ENCODE measurements at regions not wholly inside any gene's neighbourhood (a gene's known extent, or its start where the extent isn't known, plus 50 kb on each side); places are given as distances from the start of the nearest gene placed in this dataset.
A peak's percentile ranks its signal among the peaks of the same experiment; 100 is the strongest.
"Not testable (repeated sequence)": the region's sequence is repeated elsewhere in the genome, so short reads cannot be mapped to it uniquely, and the experiment has no call there.

GRCh38 chrX:2640436-2641150 lies 50.5 kb upstream of the CD99 start:
- DNase-seq = no peak

DNA sequence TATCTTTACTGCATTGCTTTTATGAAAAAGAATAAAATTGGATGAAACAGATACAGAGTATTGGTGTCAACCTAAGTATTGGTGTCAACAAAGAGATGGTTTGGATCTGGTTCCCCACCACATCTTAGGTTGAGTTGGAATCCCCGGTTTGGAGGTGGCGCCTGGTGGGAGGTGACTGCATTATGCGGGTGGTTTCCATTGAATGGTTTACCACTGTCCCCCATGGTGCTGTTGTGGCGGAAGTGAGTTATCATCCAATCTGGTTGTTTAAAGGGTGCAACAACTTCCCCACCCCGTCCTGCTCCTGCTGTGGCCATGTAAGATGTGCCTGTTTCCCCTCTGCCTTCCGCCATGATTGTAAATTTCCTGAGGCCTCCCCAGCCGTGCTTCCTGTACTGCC lies 52.8 kb upstream of the CD99 start:
- DNase-seq = no peak

- no peak for DNase-seq
These were observed 55.8 kb upstream of the CD99 start for GRCh38 chrX:2635342-2635741.

DNA sequence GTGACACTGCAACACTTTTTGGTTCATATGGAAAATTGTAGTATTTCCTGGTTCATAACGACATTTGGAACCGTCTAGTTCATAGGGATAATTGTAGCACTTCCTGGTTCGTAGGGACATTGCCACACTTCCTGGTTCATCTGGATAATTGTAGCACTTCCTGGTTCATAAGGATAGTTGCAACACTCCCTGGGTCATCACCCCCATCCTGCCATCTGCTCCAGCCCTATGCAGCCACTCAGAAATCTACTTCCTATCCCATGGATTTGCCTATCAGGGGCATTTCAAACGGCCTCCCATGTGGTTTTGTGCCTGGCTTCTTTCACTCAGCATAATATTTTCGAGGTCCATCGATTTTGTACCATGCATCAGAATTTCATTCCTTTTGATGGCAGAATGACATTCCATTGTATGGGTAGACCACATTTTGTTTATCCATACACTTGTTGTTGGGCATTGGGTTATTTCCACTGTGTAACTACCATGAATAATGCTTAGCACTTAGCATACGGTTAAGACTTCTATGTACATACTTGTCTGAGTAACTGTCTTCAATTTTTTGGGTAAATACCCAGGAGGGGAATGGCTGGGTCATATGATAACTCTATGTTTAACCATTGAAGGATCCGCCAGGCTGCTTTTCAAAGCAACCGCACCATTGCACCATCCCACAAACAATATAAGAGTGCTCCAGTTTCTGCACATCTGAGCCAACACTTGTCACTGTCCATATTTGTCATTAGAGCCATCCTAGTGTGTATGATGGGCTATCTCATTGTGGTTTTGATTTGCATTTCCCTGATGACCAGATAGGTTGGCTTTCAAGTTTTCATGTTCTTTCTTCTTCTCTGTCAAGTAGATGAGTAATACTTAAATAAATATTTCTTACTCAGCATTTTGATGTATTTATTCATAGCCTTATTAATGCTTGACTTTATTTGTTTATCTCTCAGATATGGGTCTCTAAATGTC lies 58.3 kb upstream of the CD99 start:
- DNase-seq = no peak

GRCh38 chrX:2631743-2632532 lies 59.2 kb upstream of the CD99 start:
- DNase-seq = no peak

GRCh38 chrX:2630935-2631742 lies 60.0 kb upstream of the CD99 start:
- DNase-seq = not testable (repeated sequence)

GRCh38 chrX:2630008-2630934 lies 60.8 kb upstream of the CD99 start:
- DNase-seq = peak; percentile 43

DNA sequence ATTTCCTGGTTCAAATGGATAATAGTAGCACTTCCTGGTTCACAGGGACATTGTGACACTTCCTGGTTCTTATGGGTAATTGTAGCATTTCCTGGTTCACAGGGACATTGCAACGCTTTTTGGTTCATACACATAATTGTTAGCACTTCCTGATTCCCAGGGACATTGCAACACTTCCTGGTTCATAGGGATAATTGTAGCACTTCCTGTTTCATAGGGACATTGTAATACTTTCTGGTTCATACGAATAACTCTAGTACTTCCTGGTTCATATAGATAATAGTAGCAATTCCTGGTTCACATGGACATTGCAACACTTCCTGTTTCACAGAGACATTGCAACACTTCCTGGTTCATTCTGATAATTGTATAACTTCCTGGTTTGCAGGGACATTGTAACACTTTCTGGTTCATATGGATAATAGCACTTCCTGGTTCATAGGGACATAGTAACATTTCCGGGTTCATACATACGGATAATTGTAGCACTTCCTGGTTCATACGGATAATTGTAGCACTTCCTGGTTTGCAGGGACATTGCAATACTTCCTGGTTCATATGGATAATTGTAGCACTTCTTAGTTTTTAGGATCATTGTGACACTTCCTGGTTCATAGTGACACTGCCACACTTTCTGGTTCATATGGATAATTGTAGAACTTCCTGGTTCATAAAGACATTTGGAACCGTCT lies 61.6 kb upstream of the CD99 start:
- DNase-seq = no peak

GRCh38 chrX:2628751-2629315 lies 62.3 kb upstream of the CD99 start:
- DNase-seq = no peak

DNA sequence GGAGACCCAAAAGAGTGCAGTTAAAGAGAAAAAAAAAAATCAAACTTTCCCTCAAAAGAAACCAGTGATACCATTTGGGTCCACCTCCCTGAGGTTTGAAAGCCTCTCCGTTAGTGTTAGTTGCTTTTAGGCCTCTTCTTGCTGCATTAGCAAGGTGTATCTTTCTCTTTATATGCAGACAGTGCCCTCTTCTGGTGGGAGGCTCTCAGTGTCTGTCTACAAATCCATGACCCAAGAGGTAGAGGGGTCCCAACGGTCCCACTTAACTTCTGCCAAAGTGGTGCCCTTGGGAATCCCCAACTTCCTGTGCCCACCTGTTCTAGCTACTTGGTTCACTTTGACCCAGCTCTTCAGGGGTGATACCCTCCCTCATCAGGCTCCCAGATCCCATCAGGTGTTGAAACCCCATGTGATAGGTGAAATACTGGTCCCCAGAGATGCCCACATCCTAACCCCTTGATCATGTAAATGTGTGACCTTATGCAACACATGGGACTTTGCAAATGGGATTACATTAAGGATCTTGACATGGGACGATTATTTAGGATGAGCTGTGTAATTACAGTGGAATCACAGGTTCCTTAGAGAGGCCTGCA lies 63.7 kb upstream of the CD99 start:
- DNase-seq = peak; percentile 31

DNA sequence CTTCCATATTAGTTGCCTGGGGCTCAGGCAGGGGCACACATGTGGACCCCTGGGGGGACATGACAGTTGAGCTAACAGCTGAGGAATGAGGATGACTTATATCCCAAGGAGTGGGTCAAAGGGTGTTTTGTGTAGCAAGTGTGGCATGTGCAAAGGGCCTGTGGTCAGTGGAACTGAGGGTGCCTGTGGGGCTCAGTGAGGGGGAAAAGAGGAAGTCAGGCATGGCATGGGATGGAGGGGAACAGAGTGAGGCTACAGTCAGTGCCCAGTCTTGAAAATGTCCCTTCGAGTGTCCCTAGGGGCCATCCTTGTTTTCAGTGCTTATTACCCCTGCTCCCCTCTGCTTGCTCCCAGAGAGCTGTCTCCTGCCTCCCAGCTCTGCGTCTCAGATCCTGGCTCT lies 64.3 kb upstream of the CD99 start:
- no peak for DNase-seq

DNA sequence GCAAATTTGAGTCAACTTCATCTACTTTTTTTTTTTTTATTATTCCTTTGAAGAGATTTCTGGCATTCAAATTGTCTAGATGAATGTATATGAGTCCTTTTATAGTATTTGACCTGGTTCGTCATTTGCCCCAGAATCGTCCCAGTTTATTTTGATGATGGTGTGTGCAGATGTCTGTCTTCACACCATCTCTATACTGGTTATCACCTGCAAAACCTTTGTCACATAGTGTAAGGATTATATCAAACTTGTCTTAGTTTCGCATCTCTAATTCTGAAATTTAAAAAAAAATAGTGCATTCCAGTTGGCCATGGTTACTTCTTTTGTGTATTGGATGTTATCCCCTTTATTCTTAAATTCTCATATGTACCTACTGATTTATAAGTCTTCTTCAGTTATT lies 70.5 kb upstream of the CD99 start:
- no peak for DNase-seq

DNA sequence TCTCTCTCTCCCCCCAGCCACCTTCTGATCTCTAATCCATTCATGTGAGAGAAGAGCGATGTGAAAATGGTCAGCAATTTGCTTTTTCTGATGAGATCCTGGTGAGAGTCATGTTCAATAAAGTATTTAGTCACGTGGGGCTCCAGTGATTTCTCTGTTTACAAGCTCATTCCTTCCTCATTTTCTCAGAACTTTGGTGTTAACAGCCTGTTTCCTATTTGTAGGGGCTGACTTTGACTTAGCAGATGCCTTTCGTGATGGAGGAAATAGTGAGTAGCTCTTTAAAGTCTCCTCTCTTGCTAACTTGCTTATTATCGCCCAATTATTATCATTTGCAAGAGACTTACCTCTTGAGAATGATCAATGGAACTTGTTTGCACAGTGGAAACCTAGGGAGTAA lies 72.6 kb upstream of the CD99 start:
- DNase-seq = no peak

DNA sequence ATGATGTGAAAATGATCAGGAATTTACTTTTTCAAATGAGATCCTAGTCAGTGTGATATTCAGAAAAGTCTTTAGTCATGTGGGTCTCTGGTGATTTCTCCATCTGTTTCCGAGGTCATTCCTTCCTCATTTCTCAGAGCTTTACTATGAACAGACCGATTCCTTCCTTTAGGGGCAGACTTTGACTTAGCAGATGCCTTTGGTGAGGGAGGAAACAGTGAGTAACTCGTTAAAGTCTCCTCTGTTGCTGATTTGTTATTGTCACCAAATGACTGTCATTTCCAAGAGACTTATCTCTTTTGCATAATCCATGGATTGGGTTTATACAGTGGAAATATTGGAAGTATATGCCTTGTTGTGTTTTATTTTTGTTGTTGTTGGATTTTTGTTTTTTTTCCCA lies 76.2 kb upstream of the CD99 start:
- no peak for DNase-seq

DNA sequence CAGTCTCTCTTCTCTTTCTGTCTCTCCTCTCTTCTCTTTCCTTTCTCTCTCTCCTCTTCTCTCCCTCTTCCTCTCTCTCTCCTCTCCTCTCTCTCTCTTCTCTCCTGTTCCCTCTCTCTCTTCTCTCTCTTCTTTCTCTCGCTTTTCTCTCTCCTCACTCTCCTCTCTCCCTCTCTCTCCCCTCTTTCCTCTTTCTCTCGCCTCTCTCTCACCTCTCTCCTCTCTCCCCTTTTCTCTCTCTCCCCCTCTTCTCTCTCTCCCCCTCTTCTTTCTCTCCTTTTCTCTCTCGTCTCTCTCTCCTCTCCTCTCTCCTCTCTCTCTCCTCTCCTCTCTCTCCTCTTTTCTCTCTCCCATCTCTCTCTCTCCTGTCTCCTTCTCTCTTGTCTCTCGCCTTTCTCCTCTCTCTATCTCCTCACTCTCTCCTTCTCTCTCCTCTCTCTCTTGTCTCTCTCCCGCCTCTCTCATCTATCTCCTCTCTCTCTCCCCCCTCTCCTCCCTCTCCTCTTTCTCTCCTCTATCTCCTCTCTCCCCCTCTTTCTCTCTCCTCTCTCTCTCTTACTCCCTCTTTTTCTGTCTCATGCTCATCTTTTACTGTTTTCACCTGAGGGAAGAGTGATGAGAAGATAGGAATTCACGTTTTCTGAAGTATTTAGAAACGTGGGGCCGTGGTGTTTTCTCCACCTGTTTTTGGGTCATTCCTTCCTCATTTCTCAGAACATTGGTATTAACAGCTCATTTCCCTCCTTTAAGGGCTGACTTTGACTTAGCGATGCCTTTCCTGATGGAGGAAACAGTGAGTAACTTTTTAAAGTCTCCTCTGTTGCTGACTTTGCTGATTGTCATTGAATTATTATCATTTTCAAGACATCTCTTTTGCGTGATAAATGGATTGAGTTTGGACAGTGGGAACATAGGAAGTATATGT lies 80.6 kb upstream of the CD99 start:
- DNase-seq = no peak

- DNase-seq = no peak
These were observed 81.5 kb upstream of the CD99 start for GRCh38 chrX:2609431-2610238.

GRCh38 chrX:2608638-2609430 lies 82.3 kb upstream of the CD99 start:
- peak; percentile 90 for DNase-seq
